Heart right ventricle (tissue), 16 donors: ENCODE measurements at regions not wholly inside any gene's neighbourhood (a gene's known extent, or its start where the extent isn't known, plus 50 kb on each side); places are given as distances from the start of the nearest gene placed in this dataset.
A peak's percentile ranks its signal among the peaks of the same experiment; 100 is the strongest.

Source experiments
- ATAC-seq, 8 donors: fragments of 200-7000 bp; cut with Tn5 transposase; one replicate each; pipeline ENCODE4 v1.9.1; 2020; ENCODE audit warnings: mild to moderate bottlenecking in 8 of 8, moderate library complexity in 8 of 8, moderate number of reproducible peaks in 1 of 8
- DNase-seq, 2 donors: peaks; one replicate each; pipeline ENCODE4 v3.0.0-alpha.2; 2020
- H3K27ac ChIP-seq, 10 donors: fragments of 200-600 bp; sonication (generic) in 2 of 10; one replicate each; pipeline versions ENCODE4 v1.5.0 to v1.8.0; 2020 to 2022; ENCODE audit warnings: mild to moderate bottlenecking in 3 of 10
- H3K27me3 ChIP-seq, 7 donors: fragments of 200-600 bp; one replicate each; pipeline ENCODE4 v1.8.0; 2021 to 2022; ENCODE audit warnings: mild to moderate bottlenecking in 2 of 7
- H3K36me3 ChIP-seq, 9 donors: fragments of 200-600 bp; sonication (generic) in 1 of 9; one replicate each; pipeline versions ENCODE4 v1.5.0 to v1.8.0; 2020 to 2022; ENCODE audit warnings: mild to moderate bottlenecking in 2 of 9
- H3K4me1 ChIP-seq, 9 donors: fragments of 200-600 bp; sonication (generic) in 1 of 9; one replicate each; pipeline versions ENCODE4 v1.5.0 to v1.8.0; 2020 to 2022; ENCODE audit warnings: mild to moderate bottlenecking in 4 of 9
- H3K4me3 ChIP-seq, 10 donors: fragments of 200-600 bp; sonication (generic) in 2 of 10; one replicate each; pipeline versions ENCODE4 v1.5.0 to v1.8.0; 2020 to 2022; ENCODE audit warnings: mild to moderate bottlenecking in 7 of 10, moderate library complexity in 2 of 10
- H3K9me3 ChIP-seq, 11 donors: fragments of 200-600 bp in 10 of 11; sonication (generic) in 2 of 11; one replicate each; pipeline versions ENCODE4 v1.5.0 to v1.8.0; 2013 to 2022; ENCODE audit warnings: mild to moderate bottlenecking in 2 of 11, control low read depth in 1 of 11, moderate library complexity in 1 of 11
- WGBS, 2 donors: extraction: QIAGEN DNeasy Blood & Tissue Kit; methylation state at CpG; one replicate each; pipeline ENCODE4 v1.1.7; 2013; ENCODE audit warnings: inconsistent platforms in 1 of 2; 5-methylcytosine and 5-hydroxymethylcytosine counted together
- intact Hi-C, 10 donors: fragments of 100-400 bp; cut with DNase I; formaldehyde crosslinking; loops; one replicate each; pipeline versions ENCODE4 v1.11.1 to v1.14.2; 2022
- TF ChIP-seq, protein P1 (sequence below), 9 donors: fragments of 200-600 bp; sonication (generic) in 2 of 9; IDR thresholded peaks; one replicate each; pipeline versions ENCODE4 v1.5.0 to v1.8.0; 2021 to 2022; ENCODE audit warnings: antibody characterized with exemption in 9 of 9, mild to moderate bottlenecking in 5 of 9, moderate library complexity in 1 of 9
- donor health status: Arrhythmogenic right ventricular cardiomyopathy.
- donor health status: ischemic (EF 13 %, LVEDD 7.1; RV severe dilation, severe dysfunction).
- donor health status: healthy with polysubstance abuse.
- donor health status: DM: no; HTN: yes; CAD: no.
- donor health status: DM: no; HTN: no; CAD: no.
- donor health status: ischemic (EF 25% LVEDD 6.9; RV normal size, moderate dysfunction).
- donor health status: ischemic (EF 25% LVEDD 5.7; RV mildly dilated, moderate dysfunction).
- donor health status: healthy.
- donor health status: DM: yes; HTN: yes; CAD: no.
- donor health status: Ischemic cardiomyopathy.
- donor health status: ischemic (EF 35%, LVEDD 5.7; RV mildly dilated, moderate dysfunction).
- donor health status: nonischemic (EF 11% LVEDD 7.7; RV severe dilation, severe dysfunction).
- donor health status: DM: yes; HTN: yes; CAD: no.
- donor health status: PGD.
- donor health status: ischemic (EF 29% LVEDD 5.4; RV normal size, mild dysfunction).
- donor health status: nonischemic (EF 23%, LVEDD 6.1; RV moderate dilation, normal function).

DNA sequence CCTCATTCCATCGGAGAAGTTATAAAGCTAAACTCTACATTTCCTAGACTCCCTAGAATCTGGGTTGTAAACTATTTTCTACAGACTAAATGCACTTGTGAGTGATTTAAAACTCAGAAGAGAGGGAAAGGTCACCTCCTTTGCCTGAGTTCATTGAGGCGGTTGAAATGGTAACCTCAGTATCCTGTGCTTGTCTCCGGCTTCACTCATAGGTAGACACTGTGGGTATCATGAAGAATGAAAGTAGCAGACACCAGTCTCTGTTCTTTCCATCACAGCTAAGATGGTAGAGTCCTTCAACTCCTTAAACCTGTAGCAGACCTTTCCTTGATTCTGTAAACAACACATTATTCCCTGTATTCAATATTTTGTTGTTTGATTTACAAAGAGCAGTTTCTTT is 291.3 kb upstream of the ANKRD50 start:
- WGBS, 2 donors: 95 to 97% methylated on average over 3 of the region's 3 CpGs
- Histone ChIP-seq H3K27ac (no peak overlapping the region), H3K4me1 (no peaks in the 10 kb centered on the region), H3K36me3 (no peaks in the 10 kb centered on the region), H3K4me3 (no peak overlapping the region), H3K9me3 (peaks cover 0 to 12% (median 0%) of the 10 kb centered on the region in 11 donors), H3K27me3 (no peaks in the 10 kb centered on the region)
- TF ChIP-seq, protein P1, sequence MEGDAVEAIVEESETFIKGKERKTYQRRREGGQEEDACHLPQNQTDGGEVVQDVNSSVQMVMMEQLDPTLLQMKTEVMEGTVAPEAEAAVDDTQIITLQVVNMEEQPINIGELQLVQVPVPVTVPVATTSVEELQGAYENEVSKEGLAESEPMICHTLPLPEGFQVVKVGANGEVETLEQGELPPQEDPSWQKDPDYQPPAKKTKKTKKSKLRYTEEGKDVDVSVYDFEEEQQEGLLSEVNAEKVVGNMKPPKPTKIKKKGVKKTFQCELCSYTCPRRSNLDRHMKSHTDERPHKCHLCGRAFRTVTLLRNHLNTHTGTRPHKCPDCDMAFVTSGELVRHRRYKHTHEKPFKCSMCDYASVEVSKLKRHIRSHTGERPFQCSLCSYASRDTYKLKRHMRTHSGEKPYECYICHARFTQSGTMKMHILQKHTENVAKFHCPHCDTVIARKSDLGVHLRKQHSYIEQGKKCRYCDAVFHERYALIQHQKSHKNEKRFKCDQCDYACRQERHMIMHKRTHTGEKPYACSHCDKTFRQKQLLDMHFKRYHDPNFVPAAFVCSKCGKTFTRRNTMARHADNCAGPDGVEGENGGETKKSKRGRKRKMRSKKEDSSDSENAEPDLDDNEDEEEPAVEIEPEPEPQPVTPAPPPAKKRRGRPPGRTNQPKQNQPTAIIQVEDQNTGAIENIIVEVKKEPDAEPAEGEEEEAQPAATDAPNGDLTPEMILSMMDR (IDR thresholded peaks at IDR 0.05): no peak
- DNase-seq: no peak
- intact Hi-C loops: no loop called here
- ATAC-seq: no peak

DNA sequence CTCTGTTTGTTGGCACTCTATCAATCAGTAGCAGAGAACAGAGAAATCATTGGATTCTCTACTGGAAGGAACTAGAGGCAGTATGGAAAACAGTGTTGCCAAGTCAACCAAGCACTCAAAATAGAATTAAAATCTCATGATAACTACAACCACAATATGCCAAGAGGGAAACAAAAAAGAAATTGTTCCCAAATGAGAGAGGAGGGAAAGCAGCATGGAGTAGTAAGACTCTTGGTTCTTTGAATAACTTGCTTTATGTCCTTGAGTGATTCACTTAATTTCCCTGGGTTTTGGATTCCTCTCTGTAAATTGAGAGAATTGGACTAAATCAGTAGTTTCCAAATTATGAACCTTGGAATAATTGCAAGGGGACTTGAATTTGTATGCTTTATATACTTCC is 285.5 kb upstream of the ANKRD50 start:
- ATAC-seq: peak in 1 of 8 donors; percentile 29
- no peak for DNase-seq
- no peaks in the 10 kb centered on the region for H3K36me3 ChIP-seq
- H3K4me1 ChIP-seq: no peaks in the 10 kb centered on the region
- intact Hi-C loops: loop anchor here in 1 of 10 donors (5.0 kb wide), 1 partner anchor 1411 kb away; no protein-coding TSS in a partner anchor
- TF ChIP-seq, protein P1 (IDR thresholded peaks at IDR 0.05): no peak
- H3K27ac ChIP-seq: no peak overlapping the region
- no peaks in the 10 kb centered on the region for H3K27me3 ChIP-seq
- H3K9me3 ChIP-seq: no peaks in the 10 kb centered on the region
- no peak overlapping the region for H3K4me3 ChIP-seq

DNA sequence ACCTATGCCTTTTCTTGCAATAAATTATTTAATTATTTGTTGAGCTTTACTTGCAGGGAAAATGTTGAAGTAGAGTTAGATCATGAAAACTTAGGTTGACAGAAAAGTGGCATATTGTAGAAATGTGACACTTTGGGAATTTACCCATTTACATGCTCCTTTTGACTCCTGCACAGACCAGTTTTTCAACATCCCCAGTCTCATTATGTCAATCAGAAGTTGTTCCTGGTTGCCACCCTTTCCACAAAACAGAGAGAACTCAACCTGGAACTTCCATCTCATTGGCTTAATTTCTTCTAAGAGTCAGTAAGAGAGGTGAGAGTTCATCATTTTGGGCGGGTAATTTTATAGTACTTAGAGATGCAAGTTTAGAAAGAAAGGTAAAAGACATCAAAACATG is 284.6 kb upstream of the ANKRD50 start:
- Histone ChIP-seq H3K27me3 (no peaks in the 10 kb centered on the region), H3K9me3 (no peaks in the 10 kb centered on the region), H3K4me3 (no peak overlapping the region), H3K36me3 (no peaks in the 10 kb centered on the region), H3K4me1 (no peaks in the 10 kb centered on the region), H3K27ac (no peak overlapping the region)
- intact Hi-C loops: loop anchor here in 1 of 10 donors (5.0 kb wide), 1 partner anchor 1410 kb away; no protein-coding TSS in a partner anchor
- DNase-seq: no peak
- WGBS, 2 donors: 92 to 97% methylated on average over 1 of the region's 1 CpG
- TF ChIP-seq, protein P1 (IDR thresholded peaks at IDR 0.05): no peak
- ATAC-seq: no peak

DNA sequence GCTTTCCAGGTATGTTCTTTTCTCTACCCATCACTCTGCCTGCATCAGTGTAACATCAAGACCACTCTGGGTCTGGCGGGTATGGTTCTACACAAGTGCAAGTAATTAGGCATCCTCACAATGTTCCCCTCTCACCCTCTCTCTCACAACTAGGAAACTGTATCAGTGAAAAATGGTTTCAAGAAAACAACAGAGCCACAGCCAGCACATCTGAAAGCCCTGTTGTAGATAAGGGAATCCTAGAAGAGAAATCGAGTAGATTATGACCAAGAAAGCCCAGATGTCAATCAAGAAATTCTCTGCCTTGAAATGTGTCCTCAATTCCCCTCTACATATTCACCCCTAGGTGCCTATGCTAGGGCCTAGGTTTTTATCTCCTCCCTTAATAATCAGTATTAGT is 281.3 kb upstream of the ANKRD50 start:
- ATAC-seq (no peak), DNase-seq (no peak)
- H3K4me1 ChIP-seq: no peaks in the 10 kb centered on the region
- intact Hi-C loops: no loop called here
- H3K4me3 ChIP-seq: no peak overlapping the region
- no peaks in the 10 kb centered on the region for H3K9me3 ChIP-seq
- TF ChIP-seq, protein P1 (IDR thresholded peaks at IDR 0.05): no peak
- no peaks in the 10 kb centered on the region for H3K36me3 ChIP-seq
- no peaks in the 10 kb centered on the region for H3K27me3 ChIP-seq
- 82 to 83% methylated on average over 2 of the region's 2 CpGs for WGBS, 2 donors
- no peak overlapping the region for H3K27ac ChIP-seq
